Epithelial cell of prostate (primary cell): ENCODE measurements at regions not wholly inside any gene's neighbourhood (a gene's known extent, or its start where the extent isn't known, plus 50 kb on each side); places are given as distances from the start of the nearest gene placed in this dataset.
"Not testable (repeated sequence)": the region's sequence is repeated elsewhere in the genome, so short reads cannot be mapped to it uniquely, and the experiment has no call there.

ENCODE experiments used
- DNase-seq: peaks from one replicate; pipeline ENCODE4 v3.0.0-alpha.2; 2011; ENCODE audit warnings: low read depth, low spot score
- H3K27ac ChIP-seq: fragments of 450-650 bp; 2 replicates; pipeline ENCODE4 v1.5.1; 2017; ENCODE audit warnings: mild to moderate bottlenecking

DNA sequence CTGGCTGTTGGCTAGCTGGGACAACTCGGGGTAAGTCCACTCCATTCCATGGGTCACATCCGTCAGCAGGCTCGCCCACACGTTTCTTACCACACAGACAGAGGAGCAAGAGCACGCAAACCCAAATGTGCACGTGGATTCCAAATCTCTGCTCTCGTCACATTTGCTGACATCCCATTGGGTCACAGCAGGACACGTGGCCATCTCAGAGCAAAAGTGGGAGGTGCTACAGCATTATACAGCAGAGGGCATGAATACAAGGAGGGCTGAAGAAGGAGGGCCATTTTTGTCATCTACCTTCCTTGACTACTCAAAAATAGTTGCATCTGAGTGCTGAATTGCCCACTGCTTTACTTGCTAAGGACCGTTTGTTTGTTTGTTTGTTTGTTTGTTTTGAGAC is 84.7 kb downstream of the RBBP6 start:
- H3K27ac ChIP-seq: no peak overlapping the region

DNA sequence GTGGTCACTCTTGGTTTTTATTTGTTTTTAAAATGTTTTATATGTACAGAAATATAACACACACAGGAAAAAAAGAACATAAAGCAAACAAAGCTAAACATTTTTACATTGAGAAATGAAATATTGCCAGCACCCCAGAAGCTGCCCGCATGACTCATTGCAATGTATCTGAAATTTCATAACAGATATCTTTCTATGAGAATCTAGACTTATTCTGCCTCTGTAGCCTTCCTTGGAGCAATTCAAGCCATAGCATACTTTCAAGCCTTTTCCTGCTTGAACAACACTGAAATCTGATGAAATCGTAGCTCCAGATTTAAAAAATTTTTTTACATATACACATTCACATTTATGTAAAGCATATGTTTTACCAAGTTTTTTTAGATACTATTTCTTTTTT is 86.9 kb downstream of the RBBP6 start:
- no peak overlapping the region for H3K27ac ChIP-seq
- no peak for DNase-seq

More for the DNA sequence above, 84.7 kb downstream of the RBBP6 start:
- no peak for DNase-seq

DNA sequence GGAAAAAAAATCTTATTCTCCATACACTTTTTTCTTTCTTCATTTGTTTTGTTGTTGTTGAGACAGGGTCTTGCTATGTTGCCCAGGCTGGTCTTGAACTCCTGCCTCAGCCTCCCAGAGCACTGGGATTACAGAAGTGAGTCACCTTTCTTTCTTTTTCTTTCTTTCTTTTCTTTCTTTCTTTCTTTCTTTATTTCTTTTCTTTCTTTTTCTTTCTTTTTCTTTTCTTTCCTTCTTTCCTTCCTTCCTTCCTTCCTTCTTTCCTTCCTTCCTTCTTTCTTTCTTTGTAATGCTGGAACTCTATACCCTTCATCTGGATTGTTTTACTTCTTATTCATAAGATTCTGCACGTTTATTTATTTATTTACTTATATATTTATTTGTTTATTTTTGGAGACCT is 94.5 kb upstream of the TNRC6A start:
- H3K27ac ChIP-seq: no peak overlapping the region
- no peak for DNase-seq

DNA sequence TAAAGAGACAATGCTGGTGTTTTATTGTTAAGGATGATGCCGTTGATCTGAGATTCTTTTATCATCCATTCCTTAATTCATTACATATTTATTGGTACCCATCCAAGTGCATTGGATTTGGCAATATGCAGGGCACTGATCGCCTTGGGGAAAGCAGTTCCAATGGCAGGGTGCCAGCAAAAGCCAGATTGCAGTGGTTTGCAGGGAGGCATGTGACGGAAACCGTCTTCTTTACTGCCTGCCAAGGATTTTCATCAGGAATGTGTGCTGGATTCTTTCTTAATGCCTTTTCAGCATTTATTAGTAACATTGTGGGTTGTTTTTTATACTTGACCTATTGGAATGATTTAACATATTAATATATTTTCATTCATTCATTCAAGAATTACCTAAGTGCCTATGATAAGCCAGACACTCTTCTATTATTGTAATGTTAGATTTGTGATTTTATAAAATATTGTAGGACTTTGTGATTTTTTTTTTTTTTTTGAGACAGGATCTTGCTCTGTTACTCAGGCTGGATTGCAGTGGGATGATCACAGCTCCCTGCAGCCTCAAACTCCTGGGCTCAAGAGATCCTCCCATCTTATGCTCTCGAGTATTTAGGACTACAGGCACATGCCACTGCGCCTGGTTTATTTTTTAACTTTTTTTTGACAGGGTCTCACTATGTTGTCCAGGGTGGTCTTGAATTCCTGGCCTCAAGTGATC is 93.4 kb upstream of the TNRC6A start:
- peak overlapping the region; percentile 34 for H3K27ac ChIP-seq
- peak; percentile 14 for DNase-seq

DNA sequence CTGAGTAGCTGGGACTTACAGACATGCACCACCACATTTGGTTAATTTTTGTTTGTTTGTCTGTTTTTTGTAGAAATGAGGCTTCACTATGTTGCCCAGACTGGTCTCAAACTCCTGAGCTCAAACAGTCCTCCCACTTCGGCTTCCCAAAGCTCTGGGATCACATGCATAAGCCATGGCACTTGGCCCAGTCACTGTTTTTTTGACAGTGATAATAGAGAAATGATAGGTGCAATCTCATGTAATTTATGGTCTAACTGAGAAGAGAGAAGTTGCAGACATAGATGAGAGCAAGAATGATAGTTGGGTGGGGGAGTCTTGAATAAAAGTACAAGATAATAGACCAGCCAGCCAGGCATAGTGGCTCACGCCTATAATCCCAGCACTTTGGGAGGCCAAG is 89.7 kb upstream of the TNRC6A start:
- no peak for DNase-seq

DNA sequence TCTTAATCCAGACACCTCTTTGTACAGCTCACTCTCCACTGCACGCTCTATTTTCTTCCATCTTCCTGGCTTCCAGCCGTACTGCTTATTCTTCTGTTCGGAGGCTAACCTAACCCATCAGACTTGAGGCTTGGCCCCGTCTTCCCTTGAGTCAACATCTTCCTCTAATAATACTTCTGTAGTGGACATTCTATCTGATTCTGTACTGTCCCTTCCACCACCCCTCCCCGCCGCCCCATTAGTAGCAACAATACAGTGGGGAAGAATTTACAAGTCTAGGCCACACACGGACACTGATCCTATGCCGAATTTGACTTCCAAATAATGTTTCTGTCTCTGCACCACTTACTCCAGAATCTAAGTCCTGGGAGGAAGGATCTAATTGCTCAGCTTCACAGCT is 86.0 kb upstream of the TNRC6A start:
- DNase-seq: no peak
- H3K27ac ChIP-seq: no peak overlapping the region

More for the DNA sequence above, 89.7 kb upstream of the TNRC6A start:
- no peak overlapping the region for H3K27ac ChIP-seq

DNA sequence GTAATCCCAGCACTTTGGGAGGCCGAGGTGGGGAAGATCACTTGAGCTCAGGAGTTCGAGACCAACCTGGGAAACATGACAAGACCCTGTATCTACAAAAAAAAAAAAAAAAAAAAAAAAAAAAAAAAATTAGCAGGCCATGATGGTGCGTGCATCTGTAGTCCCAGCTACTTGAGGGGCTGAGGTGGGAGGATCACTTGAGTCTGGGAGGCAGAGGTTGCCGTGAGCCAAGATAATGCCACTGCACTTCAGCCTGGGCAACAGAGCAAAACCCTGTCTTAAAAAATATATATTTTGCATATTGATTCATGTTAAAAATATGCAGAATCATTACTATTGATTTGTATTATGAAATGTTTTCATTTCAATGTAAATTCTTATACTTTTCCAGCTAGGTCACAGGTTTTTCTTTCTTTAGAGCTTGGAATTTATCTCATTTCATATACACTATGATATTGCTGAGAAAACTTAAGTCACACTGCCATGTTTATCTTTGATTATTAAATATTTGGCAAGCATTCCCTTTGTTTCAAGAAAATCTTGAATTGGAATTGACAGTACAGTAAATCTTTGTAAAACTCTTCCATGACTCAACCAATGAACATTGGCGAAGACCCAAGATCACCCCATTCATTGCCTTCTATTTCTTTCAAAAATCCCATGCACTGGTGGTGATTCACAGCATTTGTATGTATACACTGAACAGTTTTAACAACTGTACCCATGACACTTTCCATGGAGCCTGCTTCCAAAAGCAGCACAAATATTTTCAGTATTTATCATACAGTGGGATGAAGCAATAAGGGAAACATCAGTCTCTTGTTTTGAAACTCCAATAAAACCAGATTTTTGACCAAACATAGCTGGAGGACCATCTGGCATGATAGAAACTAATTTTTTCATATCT is 83.5 kb upstream of the TNRC6A start:
- DNase-seq: peak; percentile 91
- H3K27ac ChIP-seq: peak overlapping the region; percentile 75

DNA sequence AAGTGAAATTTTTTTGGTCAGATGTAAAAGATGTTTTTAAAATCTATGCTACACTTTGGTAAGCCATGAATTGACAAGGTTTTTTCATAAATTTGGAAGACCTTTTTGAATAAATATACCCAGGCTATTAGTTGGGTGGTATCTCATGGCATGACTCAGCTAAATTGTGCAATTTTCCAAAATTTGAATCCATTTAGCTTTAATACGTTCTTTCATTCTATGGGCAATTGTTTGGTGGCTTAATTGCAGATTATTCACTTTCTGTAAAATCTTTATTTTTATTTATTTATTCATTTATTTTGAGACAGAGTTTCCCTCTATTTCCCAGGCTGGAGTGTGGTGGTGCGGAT is 82.8 kb upstream of the TNRC6A start:
- peak overlapping the region; percentile 75 for H3K27ac ChIP-seq
- DNase-seq: no peak

DNA sequence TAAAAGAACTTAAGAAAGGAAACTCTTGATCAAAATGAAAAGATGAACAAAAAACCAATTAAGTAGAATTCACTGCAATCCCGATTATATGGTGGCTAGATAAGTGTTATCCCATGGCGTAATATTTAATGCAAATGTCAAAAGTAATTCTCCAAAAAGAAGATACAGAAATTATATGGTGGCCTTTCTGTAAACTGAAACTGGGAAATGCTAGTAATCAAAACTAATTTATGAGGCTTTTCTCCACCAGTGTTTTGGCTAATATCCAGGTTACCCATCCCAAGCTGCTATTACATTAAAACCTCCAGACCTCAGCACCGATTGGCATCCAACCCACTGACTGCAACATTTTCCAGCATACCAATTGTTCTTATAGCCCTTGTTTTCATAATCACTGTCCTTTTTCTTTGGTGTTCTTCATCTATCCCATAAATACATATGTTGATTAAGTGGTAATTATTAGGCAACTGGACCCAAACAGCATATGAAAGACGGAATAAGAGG is 77.2 kb upstream of the TNRC6A start:
- no peak overlapping the region for H3K27ac ChIP-seq
- no peak for DNase-seq

DNA sequence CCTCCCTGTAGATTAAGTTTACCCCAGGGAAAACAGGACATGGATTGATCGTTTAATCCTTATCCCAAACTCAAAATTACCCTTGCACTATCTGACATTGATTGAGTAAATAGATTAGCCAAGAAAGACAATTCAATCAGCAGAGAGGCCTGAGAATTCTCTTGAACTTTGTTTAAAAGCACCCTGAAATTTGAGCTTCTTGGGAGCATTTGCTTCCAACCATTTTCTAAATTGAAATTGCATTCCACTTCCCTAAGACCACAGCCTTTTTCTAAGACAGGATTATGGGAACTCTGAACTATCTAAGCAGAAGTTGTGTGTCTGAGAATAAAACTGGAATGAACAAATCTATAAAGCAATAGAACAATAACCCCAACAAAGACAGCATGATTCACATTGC is 76.6 kb upstream of the TNRC6A start:
- DNase-seq: no peak
- no peak overlapping the region for H3K27ac ChIP-seq

DNA sequence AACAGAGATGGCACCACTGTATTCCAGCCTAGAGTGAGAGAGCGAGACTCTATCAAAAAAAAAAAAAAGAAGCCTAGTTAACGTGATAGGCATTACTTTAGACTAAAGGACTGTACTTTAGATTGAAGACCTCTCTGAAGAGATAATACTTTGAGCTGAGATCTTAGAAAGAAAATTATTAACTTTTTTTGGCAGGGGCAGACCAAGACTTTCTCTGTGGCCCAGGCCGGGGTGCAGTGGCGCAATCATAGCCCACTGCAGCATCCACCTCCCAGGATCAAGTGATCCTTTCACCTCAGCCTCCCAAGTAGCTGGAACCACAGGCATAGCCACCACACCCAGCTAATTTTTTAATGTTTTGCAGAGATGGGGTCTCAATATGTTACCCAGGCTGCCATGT is 75.7 kb upstream of the TNRC6A start:
- DNase-seq: no peak
- H3K27ac ChIP-seq: no peak overlapping the region

DNA sequence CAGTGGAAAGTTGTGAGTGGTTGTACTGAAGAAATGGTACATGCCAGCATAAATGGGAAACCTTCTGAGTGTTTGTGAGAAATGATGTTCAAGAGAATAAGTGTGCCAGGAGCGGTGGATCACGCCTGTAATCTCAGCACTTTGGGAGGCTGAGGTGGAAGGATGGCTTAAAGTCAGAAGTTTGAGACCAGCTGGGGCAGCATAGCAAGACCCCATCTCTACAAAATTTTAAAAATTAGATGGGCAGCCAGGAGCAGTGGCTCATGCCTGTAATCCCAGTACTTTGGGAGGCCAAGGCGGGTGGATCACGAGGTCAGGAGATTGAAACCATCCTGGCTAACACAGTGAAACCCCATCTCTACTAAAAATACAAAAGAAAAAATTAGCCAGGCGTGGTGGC is 63.5 kb upstream of the TNRC6A start:
- H3K27ac ChIP-seq, DNase-seq: not testable (repeated sequence)

DNA sequence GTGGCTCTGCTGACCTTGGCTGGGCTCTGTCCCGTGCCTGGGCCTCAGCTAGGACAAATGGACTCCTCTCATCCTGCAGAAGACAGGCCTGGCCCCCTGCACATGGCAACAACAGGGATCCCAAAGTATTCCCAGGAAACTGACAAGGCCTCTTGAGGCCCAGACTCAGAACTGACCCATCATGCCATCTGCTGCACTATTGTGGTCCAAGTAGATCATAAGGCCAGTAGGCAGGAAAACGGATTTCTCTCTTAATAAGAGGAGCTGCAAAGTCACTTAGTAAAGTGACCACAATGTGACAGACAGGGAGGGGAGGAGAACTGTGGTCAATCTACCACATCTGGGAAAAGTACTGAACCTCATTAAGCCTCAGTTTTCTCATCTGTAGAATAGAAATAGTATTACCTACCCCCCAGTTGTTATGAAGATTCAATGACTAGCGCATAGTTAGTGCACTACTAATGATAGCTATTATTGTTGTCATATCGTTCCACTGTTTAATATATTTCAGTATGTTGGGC is 62.1 kb upstream of the TNRC6A start:
- no peak for DNase-seq
- H3K27ac ChIP-seq: no peak overlapping the region

DNA sequence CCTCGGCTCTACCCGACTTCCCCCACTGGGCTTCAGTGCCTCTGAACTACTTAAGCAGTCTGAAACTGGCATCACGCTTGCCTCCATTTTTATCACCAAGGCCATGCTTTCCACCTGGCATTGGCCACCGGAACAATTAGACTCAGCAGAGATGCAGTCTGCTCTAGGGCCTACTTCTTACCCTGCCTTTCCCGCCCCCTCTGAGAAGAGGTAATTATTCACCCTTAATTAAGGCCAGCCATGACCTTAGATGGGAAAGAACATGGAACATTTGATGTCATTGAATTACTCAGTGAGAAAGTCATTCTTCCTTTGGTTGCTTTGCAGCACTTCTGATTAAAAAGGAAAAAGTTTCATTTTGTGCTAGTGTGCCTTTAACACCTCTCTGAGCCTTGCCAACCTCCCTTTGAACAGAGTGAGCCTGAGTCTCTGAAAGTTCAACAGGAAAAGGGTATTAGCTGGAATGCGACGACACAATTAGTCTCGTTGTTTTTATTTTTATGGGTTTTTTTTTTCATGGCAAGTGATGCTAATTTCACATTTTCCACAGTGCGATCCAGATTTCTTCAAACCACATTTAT is 60.9 kb upstream of the TNRC6A start:
- peak overlapping the region; percentile 52 for H3K27ac ChIP-seq
- DNase-seq: no peak

DNA sequence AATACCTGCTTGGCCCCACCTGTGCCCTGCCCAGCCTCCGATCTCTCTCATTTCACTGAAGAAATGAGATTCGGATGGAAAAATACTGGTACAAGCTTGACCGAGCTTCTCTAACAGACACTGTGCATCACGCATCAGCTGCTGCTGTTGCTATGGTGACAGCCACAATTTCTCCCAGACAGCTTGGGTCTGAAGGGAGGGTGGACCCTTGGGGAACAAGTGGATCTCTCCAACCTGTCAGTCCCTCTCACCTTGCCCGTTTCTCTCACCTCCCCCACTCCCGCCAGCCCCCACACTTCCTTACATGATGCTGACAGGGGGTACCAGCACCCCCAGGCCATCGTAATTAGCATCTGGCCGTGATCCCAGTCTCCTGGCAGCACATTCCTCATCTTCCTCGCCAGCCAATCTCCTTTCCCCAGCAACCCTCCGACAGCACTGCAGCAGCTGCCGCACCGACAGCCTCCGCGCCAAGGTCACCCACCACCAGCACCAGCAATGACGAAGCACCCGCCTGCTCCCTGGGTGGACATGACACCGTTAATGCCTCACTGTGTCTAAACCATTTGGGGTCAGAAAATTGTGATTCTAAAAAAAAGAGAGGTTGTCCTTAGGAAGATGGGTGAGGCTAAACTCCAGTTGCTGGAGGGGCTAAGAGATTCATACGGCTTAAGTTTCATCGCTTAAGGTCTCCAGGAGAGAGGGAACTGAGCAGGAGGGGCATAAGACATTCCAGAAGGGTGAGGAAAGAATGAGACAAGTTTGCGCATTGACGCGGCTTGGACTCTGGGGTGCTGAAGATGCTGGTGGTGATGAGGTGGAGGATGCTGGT is 58.6 kb upstream of the TNRC6A start:
- no peak for DNase-seq
- H3K27ac ChIP-seq: no peak overlapping the region

DNA sequence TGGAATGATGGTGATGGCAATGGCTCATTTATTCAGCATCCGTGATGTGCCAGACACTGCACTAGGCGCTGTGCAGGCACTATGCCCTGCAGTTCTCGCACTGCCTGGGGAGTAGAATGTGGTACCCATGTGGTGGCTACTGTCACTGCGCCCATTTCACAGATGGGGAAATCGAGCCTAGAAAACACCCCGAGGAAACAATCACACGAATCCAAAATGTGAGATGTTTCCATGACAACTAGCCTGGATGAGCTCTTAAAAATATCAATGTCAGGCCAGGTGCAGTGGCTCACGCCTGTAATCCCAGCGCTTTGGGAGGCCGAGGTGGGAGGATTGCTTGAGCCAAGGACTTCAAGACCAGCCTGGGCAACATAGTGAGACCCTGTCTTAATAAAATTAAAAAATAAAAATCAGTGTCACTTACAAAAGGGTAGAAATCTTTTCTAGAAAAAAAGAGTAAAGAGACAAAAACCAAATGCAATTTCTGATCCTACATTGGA is 57.9 kb upstream of the TNRC6A start:
- no peak overlapping the region for H3K27ac ChIP-seq
- DNase-seq: no peak

DNA sequence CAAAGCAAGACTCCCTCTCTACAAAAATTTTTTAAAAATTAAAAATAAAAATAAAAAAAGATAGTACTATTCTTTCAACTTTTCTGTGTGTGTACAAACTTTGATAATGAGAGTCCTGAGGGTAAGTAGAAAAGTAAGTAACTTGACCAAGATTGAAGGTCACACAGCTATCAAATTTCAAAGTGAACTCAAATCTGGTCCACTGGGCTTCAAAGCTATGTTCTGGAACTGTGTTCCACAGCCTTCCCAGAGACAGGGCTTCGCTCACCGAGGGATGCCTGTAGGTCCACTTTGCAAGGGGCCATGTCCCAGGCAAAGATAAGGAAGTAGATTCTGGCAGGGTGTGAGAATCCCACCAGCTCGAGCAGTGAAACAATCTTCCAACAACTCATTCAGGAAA is 56.3 kb upstream of the TNRC6A start:
- DNase-seq: no peak
- no peak overlapping the region for H3K27ac ChIP-seq

DNA sequence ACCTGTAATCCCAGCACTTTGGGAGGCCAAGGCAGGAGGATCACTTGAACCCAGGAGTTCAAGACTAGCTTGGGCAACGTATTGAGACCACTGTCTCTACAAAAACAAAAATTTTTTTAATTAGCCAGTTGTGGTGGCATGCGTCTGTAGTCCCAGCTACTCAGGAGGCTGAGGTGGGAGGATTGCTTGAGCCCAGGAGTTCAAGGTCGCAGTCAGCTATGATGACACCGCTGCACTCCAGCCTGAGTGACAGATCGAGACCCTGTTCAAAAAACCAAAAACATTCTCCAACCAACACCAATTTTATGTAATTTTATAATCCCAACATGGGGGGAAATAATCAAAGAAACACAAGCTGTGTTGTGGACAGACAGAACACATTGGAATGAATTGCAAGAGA is 54.6 kb upstream of the TNRC6A start:
- no peak overlapping the region for H3K27ac ChIP-seq
- DNase-seq: no peak

DNA sequence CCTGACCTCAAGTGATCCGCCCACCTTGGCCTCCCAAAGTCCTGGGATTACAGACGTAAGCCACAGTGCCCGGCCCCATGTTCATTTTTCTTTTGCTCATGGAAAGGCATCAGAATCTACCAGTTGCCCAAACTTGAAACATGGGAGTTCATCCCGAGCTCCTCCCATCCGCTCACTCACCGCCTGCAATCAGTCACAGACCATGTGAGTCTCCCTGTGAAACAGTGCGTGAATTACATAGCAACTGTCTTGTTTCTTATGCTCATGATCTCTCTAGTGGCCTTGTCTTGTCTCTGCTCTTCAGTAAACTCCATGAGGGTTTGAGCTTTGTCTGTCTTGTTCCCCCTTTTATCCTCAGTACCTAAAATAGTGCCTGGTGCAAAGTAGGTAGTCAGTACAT is 52.1 kb upstream of the TNRC6A start:
- no peak for DNase-seq

More for the DNA sequence above, 52.1 kb upstream of the TNRC6A start:
- H3K27ac ChIP-seq: no peak overlapping the region
